H54 (cell line): ENCODE measurements at regions not wholly inside any gene's neighbourhood (a gene's known extent, or its start where the extent isn't known, plus 50 kb on each side); places are given as distances from the start of the nearest gene placed in this dataset.
"Not testable (repeated sequence)": the region's sequence is repeated elsewhere in the genome, so short reads cannot be mapped to it uniquely, and the experiment has no call there.

Experiments used
- DNase-seq: peaks from one replicate; pipeline ENCODE4 v3.0.0; 2011; ENCODE audit warnings: low spot score, mixed read lengths; ENCODE audit not compliant: insufficient read length
- FAIRE-seq: peaks from 3 replicates; lab custom pipeline; 2011; peaks lifted over from hg19 to GRCh38; lab: Jason Lieb, UNC
- POLR2A ChIP-seq: IDR thresholded peaks from 2 replicates; pipeline ENCODE4 v1.6.1; 2011; ENCODE audit warnings: low read depth, mild to moderate bottlenecking, low read length

- no peak for FAIRE-seq
- no peak for DNase-seq
- TF ChIP-seq POLR2A, result no peak
Observed at GRCh38 chr20:47885909-47886453, 100.7 kb upstream of the SULF2 start.

GRCh38 chr20:47883940-47884339, 98.7 kb upstream of the SULF2 start:
- not testable (repeated sequence) for FAIRE-seq, DNase-seq

DNA sequence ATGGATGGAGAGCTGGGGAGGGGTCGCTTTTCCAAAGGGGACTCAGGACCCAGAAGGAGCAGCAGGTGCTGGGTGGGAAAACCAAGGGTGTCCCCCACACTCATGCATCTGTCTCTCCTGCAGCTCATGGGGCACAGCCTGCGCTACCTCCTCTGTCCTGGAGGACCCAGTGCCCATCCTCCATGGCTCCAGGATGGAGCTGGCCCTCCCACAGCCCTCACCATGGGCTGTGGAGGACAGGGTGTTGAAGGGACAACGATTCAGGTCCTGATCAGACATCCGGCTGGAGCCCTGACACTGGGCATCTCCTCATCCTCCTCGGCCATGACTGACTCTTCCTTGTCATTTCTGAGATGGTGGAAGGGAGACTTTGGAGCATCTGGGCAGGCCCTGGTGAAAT, 97.9 kb upstream of the SULF2 start:
- FAIRE-seq (no peak), DNase-seq (no peak)
- no peak for TF ChIP-seq POLR2A

DNA sequence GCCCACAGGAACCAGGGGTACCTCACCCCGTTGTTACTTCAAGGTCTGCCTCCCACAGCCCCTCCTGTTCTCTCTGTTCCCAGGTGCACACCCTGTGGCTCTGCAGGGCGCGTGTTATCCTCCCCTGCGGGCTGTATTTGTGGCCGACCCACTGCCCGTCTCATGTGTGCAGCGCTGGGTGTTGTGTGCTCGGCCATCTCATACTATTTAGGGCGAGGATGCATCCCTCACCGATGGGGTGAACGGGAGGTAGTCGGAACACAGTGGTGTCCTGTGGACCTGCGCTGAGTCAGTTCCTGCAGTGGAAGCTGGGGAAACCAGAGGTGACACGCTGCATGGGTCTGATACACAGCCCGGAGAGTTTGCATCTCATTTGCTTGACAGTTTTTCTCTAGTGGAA, 94.5 kb upstream of the SULF2 start:
- no peak for FAIRE-seq
- no peak for DNase-seq
- no peak for TF ChIP-seq POLR2A

GRCh38 chr20:47878601-47879027, 93.3 kb upstream of the SULF2 start:
- DNase-seq, result peak; percentile 69
- TF ChIP-seq POLR2A, result no peak
- no peak for FAIRE-seq

GRCh38 chr20:47876311-47877088, 91.2 kb upstream of the SULF2 start:
- no peak for DNase-seq
- no peak for TF ChIP-seq POLR2A
- no peak for FAIRE-seq

DNA sequence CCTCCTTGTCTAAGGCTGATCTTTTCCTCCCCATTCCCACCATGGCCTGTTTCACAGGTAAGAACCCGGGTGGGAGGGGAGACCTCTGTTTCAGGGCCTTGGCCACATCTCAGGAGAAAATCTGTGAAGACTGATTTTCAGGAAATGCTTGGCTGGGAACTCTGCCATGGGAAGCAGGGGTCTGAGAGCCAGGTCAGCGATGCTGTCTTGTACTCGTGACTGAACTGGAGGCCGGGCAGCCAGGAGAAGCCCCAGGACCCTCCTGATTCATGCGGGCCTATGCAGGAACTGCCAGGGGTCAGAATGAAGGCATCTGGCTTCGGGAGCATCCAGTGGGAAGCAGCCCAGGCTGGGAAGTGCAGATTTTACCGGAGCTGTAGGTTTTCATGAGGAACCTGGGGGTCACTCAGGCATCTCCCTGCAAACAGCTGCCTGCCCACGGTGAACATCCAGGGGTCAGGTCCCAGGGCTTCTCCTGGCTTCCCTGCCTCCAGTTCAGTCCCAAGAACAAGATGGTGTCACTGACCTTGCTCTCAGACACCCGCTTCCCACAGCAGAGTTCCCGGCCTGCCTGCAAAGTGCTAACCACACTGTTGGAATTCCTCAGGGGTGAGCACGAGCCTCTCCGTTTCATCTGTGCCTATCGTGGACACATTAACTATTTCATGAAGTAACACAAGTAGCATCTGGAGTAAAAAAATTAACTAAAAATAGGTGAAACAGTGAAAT, 90.2 kb upstream of the SULF2 start:
- DNase-seq, result no peak
- no peak for FAIRE-seq

DNA sequence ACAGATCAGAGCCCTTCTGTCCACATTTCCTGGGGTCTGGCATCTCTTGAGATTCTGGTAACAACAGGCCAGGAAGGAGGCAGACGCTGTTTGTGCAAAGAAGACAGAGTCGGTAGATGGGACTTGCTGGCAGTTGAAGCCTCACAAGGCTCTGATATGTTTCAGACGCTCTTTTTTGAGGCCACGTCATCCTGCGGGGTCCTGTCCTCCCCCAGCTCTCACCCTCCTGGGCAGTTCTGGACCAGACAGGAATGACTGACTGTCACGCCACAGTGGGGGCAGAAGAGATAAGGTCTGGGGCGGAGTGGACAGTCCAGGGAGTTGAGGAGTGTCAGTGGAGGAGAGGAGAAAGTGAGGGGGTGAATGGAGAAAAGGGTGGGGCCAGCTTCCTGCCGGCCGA, 87.1 kb upstream of the SULF2 start:
- DNase-seq (no peak), FAIRE-seq (no peak)
- no peak for TF ChIP-seq POLR2A

More for the DNA sequence above, 90.2 kb upstream of the SULF2 start:
- TF ChIP-seq POLR2A, result no peak

- no peak for DNase-seq
- TF ChIP-seq POLR2A, result no peak
- no peak for FAIRE-seq
Observed at GRCh38 chr20:47870475-47870874, 85.2 kb upstream of the SULF2 start.

- DNase-seq (no peak), FAIRE-seq (no peak)
- no peak for TF ChIP-seq POLR2A
Observed at GRCh38 chr20:47868744-47869143, 83.5 kb upstream of the SULF2 start.

- DNase-seq (no peak), FAIRE-seq (no peak)
- TF ChIP-seq POLR2A, result no peak
Observed at GRCh38 chr20:47868236-47868635, 83.0 kb upstream of the SULF2 start.

DNA sequence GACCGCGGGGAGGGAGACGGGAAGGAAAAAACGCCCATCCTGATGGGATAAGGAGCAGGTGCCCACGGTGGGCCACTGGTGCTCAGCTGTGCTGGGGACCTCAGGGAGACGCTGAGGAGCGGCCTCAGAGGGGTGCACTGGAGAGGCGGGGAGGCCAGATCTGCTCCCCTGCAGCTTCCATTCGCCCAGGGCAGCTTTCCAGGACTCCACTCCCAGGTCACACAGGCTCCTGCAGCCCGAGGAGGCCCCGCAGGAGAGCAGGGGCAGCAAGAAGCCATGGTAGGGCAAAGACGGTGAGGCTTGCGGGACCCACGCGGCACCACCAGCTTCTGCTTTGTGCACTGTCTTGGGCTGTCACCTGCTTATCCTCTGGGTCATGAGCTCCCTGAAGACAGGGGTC, 82.5 kb upstream of the SULF2 start:
- TF ChIP-seq POLR2A, result no peak
- no peak for FAIRE-seq

GRCh38 chr20:47866480-47866879, 81.2 kb upstream of the SULF2 start:
- no peak for DNase-seq
- FAIRE-seq, result no peak
- no peak for TF ChIP-seq POLR2A

More for the DNA sequence above, 82.5 kb upstream of the SULF2 start:
- DNase-seq, result no peak

DNA sequence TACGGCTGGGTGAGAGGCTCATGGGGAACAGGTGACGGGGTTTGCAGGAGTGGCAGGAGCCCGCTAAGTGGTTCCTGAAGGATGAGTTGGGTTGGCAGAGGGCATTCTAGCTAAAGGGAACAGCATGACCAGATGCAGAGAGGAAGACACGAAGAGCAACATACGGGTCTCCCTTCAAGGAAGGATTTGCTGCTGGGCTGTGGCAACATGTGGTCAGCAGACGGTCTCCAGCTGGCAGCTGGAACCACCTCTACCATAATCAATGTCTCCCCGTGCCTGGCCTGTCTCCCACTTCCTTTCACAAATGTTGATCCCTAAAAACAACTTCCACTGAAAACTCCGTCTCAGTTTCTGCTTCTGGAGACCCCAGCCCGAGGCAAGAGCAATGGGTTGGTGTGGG, 80.6 kb upstream of the SULF2 start:
- DNase-seq, result no peak
- no peak for TF ChIP-seq POLR2A
- no peak for FAIRE-seq
